ENCODE measurements at regions not wholly inside any gene's neighbourhood (a gene's known extent, or its start where the extent isn't known, plus 50 kb on each side); places are given as distances from the start of the nearest gene placed in this dataset.
"Not testable (repeated sequence)": the region's sequence is repeated elsewhere in the genome, so short reads cannot be mapped to it uniquely, and the experiment has no call there.

- DNase-seq (ENCODE audit: low spot score in 2 of 2), result no peak
- TF ChIP-seq POLR2A (IDR thresholded peaks at IDR 0.05), result no peak
- no peak for TF ChIP-seq EP300 (IDR thresholded peaks at IDR 0.05)
- TF ChIP-seq CTCF (IDR thresholded peaks at IDR 0.05), result no peak
- H3K9me3 ChIP-seq, result peaks cover 0 to 3% (median 0%) of the 10 kb centered on the region in 4 donors
- peaks cover 0 to 4% of the 10 kb centered on the region in 2 donors for H3K27me3 ChIP-seq
- H3K36me3 ChIP-seq, result no peaks in the 10 kb centered on the region
- H3K27ac ChIP-seq, result no peak overlapping the region
- no peak overlapping the region for H3K4me3 ChIP-seq
- WGBS, 2 donors, result 79 to 92% methylated on average over 4 to 5 of the region's 5 CpGs
- H3K4me1 ChIP-seq, result no peaks in the 10 kb centered on the region
Observed at GRCh38 chr3:71944482-71945065, 159.6 kb upstream of the PROK2 start.

- H3K27me3 ChIP-seq, result peaks cover 0 to 4% of the 10 kb centered on the region in 2 donors
- H3K36me3 ChIP-seq, result no peaks in the 10 kb centered on the region
Observed at GRCh38 chr3:71942432-71943187, 157.7 kb upstream of the PROK2 start.

GRCh38 chr3:71940486-71940885, 155.5 kb upstream of the PROK2 start:
- WGBS, 2 donors, result 78 to 83% methylated on average over 1 of the region's 1 CpG
- TF ChIP-seq CTCF (IDR thresholded peaks at IDR 0.05) (no peak), POLR2A (IDR thresholded peaks at IDR 0.05) (no peak), EP300 (IDR thresholded peaks at IDR 0.05) (no peak)

More at GRCh38 chr3:71942432-71943187, 157.7 kb upstream of the PROK2 start:
- no peak overlapping the region for H3K27ac ChIP-seq
- H3K4me3 ChIP-seq, result no peak overlapping the region
- WGBS, 2 donors, result 62 to 73% methylated on average over 9 of the region's 9 CpGs
- H3K4me1 ChIP-seq, result no peaks in the 10 kb centered on the region
- TF ChIP-seq EP300 (IDR thresholded peaks at IDR 0.05) (no peak), POLR2A (IDR thresholded peaks at IDR 0.05) (no peak), CTCF (IDR thresholded peaks at IDR 0.05) (no peak)
- no peak for DNase-seq (ENCODE audit: low spot score in 2 of 2)
- H3K9me3 ChIP-seq, result peaks cover 0 to 3% (median 0%) of the 10 kb centered on the region in 4 donors

GRCh38 chr3:71938081-71938480, 153.1 kb upstream of the PROK2 start:
- DNase-seq (ENCODE audit: low spot score in 2 of 2); H3K9me3 ChIP-seq; H3K27ac ChIP-seq; H3K4me1 ChIP-seq; H3K36me3 ChIP-seq; H3K4me3 ChIP-seq; H3K27me3 ChIP-seq: not testable (repeated sequence)
- 88 to 91% methylated on average over 3 of the region's 3 CpGs for whole genome bisulfite sequencing, 2 donors

More at GRCh38 chr3:71940486-71940885, 155.5 kb upstream of the PROK2 start:
- Histone ChIP-seq H3K27me3 (peaks cover 0 to 4% of the 10 kb centered on the region in 2 donors), H3K9me3 (peaks cover 0 to 3% (median 0%) of the 10 kb centered on the region in 4 donors), H3K4me3 (no peak overlapping the region), H3K36me3 (no peaks in the 10 kb centered on the region), H3K27ac (no peak overlapping the region), H3K4me1 (no peaks in the 10 kb centered on the region)
- no peak for DNase-seq (ENCODE audit: low spot score in 2 of 2)

- TF ChIP-seq CTCF (IDR thresholded peaks at IDR 0.05), result no peak
- TF ChIP-seq EP300 (IDR thresholded peaks at IDR 0.05), result no peak
- no peak for TF ChIP-seq POLR2A (IDR thresholded peaks at IDR 0.05)
- Histone ChIP-seq H3K9me3 (no peaks in the 10 kb centered on the region), H3K27ac (no peak overlapping the region), H3K36me3 (no peaks in the 10 kb centered on the region), H3K4me3 (no peak overlapping the region), H3K27me3 (no peaks in the 10 kb centered on the region), H3K4me1 (no peaks in the 10 kb centered on the region)
- no peak for DNase-seq (ENCODE audit: low spot score in 2 of 2)
- 76 to 80% methylated on average over 8 of the region's 8 CpGs for WGBS, 2 donors
Observed at GRCh38 chr3:71936681-71937080, 151.7 kb upstream of the PROK2 start.
